ENCODE measurements at regions not wholly inside any gene's neighbourhood (a gene's known extent, or its start where the extent isn't known, plus 50 kb on each side); places are given as distances from the start of the nearest gene placed in this dataset.

DNA sequence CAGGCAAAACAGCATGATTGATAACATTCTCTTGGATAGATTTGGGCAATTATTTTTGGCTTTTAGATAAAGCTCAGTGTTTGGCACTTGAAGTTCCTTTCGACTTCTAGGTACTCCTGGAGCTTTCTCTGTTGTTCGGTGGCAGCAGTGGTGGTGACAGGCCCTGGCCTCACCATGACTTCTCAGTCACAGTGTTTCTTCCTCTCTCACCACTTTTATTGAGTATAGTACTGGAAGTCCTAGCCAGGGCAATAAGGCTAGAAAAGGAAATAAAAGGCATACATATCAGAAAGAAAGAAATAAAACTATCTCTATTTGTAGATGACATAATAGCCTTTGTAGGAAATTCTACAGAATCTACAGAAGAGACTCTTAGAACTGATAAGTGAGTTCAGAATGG lies 101.2 kb upstream of the SIRPG start:
- no peak for DNase-seq (ENCODE audit: extremely low read depth, low read depth)
- H3K4me3 ChIP-seq (replicated peaks; ENCODE audit: low read depth, low read length) = no peak overlapping the region
- TF ChIP-seq, protein P1, sequence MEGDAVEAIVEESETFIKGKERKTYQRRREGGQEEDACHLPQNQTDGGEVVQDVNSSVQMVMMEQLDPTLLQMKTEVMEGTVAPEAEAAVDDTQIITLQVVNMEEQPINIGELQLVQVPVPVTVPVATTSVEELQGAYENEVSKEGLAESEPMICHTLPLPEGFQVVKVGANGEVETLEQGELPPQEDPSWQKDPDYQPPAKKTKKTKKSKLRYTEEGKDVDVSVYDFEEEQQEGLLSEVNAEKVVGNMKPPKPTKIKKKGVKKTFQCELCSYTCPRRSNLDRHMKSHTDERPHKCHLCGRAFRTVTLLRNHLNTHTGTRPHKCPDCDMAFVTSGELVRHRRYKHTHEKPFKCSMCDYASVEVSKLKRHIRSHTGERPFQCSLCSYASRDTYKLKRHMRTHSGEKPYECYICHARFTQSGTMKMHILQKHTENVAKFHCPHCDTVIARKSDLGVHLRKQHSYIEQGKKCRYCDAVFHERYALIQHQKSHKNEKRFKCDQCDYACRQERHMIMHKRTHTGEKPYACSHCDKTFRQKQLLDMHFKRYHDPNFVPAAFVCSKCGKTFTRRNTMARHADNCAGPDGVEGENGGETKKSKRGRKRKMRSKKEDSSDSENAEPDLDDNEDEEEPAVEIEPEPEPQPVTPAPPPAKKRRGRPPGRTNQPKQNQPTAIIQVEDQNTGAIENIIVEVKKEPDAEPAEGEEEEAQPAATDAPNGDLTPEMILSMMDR (IDR thresholded peaks at IDR 0.05; ENCODE audit: low read depth, low read length, missing control alignments) = no peak

DNA sequence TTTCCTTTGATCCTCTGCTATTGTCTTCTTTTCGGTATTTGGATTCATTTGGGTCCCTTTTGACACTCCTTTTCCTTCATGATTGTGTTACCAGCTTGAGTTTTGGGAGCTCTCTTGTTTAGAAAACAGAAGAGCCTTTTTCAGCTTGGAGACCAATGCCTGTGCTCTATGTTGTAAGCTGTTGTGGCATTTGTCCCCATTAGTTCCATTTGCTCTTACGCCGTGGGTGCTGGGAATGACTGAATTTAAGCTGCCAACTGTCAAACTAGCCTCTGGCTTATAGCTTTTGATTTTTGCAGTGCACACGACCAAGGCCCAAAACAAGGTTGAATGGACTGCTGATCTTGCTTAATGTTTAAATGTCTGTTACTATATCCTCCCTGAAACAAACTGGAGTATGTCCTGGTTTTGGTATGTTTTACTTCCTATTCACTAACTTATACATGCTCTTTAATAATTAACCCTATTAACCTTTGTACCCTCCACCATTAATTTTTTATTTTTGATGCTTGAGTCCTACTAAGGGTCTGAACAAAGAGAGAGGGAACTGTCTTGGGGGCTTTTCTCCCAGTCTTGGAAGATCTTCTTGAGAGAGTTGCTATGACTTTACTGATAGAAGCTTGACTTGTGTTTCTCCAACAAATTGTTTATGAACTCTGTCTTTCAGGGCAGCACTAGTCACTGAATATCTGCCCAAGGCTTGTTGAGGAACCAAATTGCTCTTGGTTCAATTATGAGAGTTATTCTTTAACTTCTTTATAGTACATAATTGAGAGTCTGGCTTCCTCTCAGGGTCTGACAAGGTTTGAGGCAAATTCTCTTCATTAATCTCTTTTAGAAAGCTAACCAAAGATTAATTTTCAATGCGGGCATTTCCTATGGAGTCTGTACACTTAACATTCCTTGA lies 100.3 kb upstream of the SIRPG start:
- DNase-seq (ENCODE audit: extremely low read depth, low read depth) = no peak
- TF ChIP-seq, protein P1 (IDR thresholded peaks at IDR 0.05; ENCODE audit: low read depth, low read length, missing control alignments) = no peak
- H3K4me3 ChIP-seq (replicated peaks; ENCODE audit: low read depth, low read length) = no peak overlapping the region

DNA sequence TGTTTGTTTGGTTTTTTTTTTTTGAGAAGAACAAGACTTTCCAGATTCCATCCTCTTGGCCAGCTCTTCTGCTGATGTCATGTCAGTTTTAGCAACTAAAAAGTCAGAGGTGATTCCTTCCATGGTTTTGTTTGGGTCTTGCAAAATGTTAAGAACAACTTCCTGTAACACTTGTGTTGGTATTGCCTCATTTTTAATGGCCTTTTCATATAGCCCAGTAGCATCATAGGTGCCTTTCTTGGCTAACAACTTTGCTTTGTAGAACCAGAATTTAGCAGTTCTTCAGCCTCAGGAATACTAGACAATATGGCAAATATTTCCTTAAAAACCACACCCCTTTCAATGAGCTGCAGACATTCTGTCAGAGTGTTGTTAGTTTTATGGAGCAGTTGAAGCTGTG lies 99.5 kb upstream of the SIRPG start:
- H3K4me3 ChIP-seq (replicated peaks; ENCODE audit: low read depth, low read length) = no peak overlapping the region
- TF ChIP-seq, protein P1 (IDR thresholded peaks at IDR 0.05; ENCODE audit: low read depth, low read length, missing control alignments) = no peak
- DNase-seq (ENCODE audit: extremely low read depth, low read depth) = no peak

DNA sequence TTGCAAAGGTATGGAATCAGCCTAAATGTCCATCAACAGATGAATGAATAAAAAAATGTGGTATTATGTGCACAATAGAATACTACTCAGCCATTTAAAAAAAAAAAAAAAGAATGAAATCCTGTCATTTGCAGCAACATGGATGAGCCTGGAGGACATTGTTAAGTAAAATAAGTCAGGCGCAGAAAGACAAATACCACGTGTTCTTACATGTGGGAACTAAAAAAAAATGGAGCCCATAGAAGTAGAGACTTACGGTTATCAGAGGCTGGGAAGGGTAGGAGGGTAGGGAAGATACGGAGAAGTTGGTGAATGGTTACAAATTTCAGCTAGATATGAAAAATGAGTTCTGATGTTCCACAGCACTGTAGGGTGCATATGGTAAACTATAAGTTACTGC lies 97.2 kb upstream of the SIRPG start:
- TF ChIP-seq, protein P1 (IDR thresholded peaks at IDR 0.05; ENCODE audit: low read depth, low read length, missing control alignments) = no peak
- H3K4me3 ChIP-seq (replicated peaks; ENCODE audit: low read depth, low read length) = no peak overlapping the region
- DNase-seq (ENCODE audit: extremely low read depth, low read depth) = no peak

DNA sequence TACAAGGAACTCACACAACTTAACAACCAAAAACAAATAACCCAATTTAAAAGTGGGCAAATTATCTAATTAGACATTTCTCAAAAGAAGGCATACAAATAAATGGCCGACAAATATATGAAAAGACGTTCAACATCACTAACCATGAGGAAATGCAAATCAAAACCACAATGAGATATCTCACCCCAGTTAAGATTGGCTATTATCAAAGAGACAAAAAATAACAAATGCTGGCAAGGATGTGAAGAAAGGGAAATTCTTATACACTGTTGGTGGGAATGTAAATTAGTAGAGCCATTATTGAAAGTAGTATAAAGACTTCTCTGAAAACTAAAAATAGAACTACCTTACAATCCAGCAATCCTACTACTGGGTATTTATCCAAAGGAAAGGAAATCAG lies 96.7 kb upstream of the SIRPG start:
- H3K4me3 ChIP-seq (replicated peaks; ENCODE audit: low read depth, low read length) = no peak overlapping the region
- TF ChIP-seq, protein P1 (IDR thresholded peaks at IDR 0.05; ENCODE audit: low read depth, low read length, missing control alignments) = no peak
- no peak for DNase-seq (ENCODE audit: extremely low read depth, low read depth)

DNA sequence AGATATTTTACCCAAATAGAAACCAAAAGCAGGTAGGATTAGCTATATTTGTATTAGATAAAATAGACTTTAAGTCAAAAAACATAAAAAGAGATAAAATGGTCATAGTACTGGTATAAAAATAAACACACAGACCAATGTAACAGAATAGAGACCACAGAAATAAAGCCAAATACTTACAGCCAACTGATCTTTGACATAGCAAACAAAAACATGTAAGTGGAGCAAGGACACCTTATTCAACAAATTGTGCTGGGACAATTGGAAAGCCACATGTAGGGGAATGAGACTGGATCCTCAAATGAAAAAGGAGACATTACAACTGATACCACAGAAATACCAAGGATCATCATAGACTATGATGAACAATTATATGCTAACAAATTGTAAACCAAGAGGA lies 94.5 kb upstream of the SIRPG start:
- TF ChIP-seq, protein P1 (IDR thresholded peaks at IDR 0.05; ENCODE audit: low read depth, low read length, missing control alignments) = no peak
- no peak for DNase-seq (ENCODE audit: extremely low read depth, low read depth)
- H3K4me3 ChIP-seq (replicated peaks; ENCODE audit: low read depth, low read length) = no peak overlapping the region

All from HFF-Myc (cell line).